Fibroblast of mammary gland (primary cell): ENCODE measurements at regions not wholly inside any gene's neighbourhood (a gene's known extent, or its start where the extent isn't known, plus 50 kb on each side); places are given as distances from the start of the nearest gene placed in this dataset.

ENCODE experiments used
- DNase-seq: peaks from one replicate; pipeline ENCODE4 v3.0.0-alpha.2; 2010; ENCODE audit warnings: low read depth
- H3K4me3 ChIP-seq: 2 replicates; pipeline ENCODE4 v1.5.1; 2011; ENCODE audit warnings: low read depth, mild to moderate bottlenecking, low read length, moderate library complexity; ENCODE audit not compliant: control insufficient read depth
- CTCF ChIP-seq: conservative IDR thresholded peaks from 2 replicates; pipeline ENCODE4 v1.5.1; 2011; ENCODE audit warnings: low read depth, low read length, inconsistent platforms; ENCODE audit not compliant: control insufficient read depth, insufficient read depth

- H3K4me3 ChIP-seq = no peak overlapping the region
- TF ChIP-seq CTCF = no peak
- DNase-seq = no peak
Measured at GRCh38 chr11:113577356-113578032, 102.3 kb upstream of the DRD2 start.

GRCh38 chr11:113574586-113574985 is 99.4 kb upstream of the DRD2 start:
- DNase-seq = no peak
- no peak for TF ChIP-seq CTCF
- no peak overlapping the region for H3K4me3 ChIP-seq

- DNase-seq = no peak
- H3K4me3 ChIP-seq = no peak overlapping the region
- no peak for TF ChIP-seq CTCF
Measured at GRCh38 chr11:113574171-113574570, 99.0 kb upstream of the DRD2 start.

GRCh38 chr11:113572136-113572735 is 97.0 kb upstream of the DRD2 start:
- DNase-seq = peak; percentile 7
- no peak for TF ChIP-seq CTCF
- no peak overlapping the region for H3K4me3 ChIP-seq

- DNase-seq = no peak
- no peak overlapping the region for H3K4me3 ChIP-seq
- TF ChIP-seq CTCF = no peak
Measured at GRCh38 chr11:113571531-113571930, 96.3 kb upstream of the DRD2 start.

- no peak overlapping the region for H3K4me3 ChIP-seq
- no peak for TF ChIP-seq CTCF
- DNase-seq = no peak
Measured at GRCh38 chr11:113570906-113571305, 95.7 kb upstream of the DRD2 start.

- TF ChIP-seq CTCF = no peak
- DNase-seq = no peak
- H3K4me3 ChIP-seq = no peak overlapping the region
Measured at GRCh38 chr11:113569391-113569790, 94.2 kb upstream of the DRD2 start.
